Activated CD8-positive, alpha-beta memory T cell treated with anti-CD3 and anti-CD28 coated beads, Interleukin-2, amount 50 U/mL, for 24 hours (primary cell): ENCODE measurements at regions not wholly inside any gene's neighbourhood (a gene's known extent, or its start where the extent isn't known, plus 50 kb on each side); places are given as distances from the start of the nearest gene placed in this dataset.

Source experiments
- DNase-seq: peaks from one replicate; pipeline ENCODE4 v3.0.0-alpha.2; 2020; ENCODE audit errors: extremely low read depth

DNA sequence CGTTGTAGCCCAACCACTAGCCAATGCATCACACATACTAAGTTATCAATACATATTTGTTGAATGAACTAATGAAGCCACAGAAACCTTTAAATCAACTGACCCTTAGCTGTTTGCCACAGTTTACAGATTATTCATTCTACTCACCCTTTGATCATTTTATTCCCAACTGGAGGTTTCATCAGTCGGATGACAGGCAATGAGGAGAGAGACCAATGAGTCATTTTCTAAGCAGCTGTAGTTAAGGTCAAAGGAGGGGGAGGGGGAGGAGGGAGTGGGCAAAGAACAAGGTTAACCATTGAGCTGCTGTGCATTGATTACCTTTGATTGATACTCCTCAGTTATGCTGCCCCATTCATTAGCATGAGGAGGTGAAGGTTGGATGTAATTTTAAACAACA lies 469.5 kb downstream of the VRK1 start:
- no peak for DNase-seq

DNA sequence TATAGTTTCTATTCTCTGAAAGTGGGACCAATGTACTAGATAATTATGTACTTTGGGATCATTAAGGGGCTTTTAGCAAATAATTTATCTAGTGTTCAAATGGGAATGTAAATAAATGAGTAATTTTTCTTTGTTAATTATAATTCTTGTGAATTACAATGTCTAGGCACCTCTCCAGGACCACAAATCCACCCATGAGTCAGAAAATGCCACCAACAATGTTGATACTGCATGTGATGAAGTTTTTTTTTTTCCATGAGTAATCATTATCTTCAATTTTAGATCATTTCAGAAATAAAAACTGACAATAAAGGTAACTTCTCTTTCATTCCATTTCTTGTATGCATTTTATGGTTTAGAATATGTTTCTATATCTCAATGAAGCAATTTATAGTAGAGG lies 470.3 kb downstream of the VRK1 start:
- DNase-seq, result no peak

DNA sequence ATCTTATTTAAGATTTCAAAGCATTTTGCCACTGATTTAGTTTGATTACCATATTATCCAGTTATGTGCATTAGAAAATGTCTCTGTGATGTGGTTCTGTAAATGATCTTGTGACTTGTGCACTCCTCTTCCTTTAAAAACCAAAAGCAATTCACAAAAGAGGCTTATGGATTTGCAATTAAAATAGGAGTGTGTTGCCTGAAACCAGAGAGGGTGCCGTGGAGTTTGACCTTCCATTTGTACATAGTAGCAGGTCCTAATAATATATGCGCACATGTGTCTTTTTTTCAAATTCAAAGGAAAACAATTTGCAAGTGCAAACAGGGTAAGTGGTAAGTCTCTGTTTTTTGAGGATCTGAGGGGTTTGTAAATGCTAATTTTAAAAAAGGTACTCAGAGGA lies 470.9 kb downstream of the VRK1 start:
- DNase-seq, result no peak

DNA sequence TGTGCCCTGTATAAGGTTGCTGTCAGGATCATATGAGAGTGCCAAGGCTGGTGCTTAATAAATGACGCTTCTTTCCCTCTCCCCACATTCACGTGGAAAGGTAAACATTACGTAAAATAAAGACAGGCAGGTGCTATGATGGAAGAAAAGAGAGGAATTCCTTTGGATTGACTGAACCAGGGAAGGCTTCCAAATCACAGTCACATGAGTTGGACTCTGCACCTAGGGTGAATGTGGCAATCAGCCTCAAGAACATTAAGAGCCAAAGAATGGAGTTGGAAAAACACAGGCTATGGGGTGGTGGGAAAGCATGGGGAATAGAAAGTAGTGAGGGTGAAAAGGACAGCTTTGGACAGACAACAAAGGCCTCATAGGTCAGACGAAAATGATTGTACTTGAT lies 473.1 kb downstream of the VRK1 start:
- no peak for DNase-seq

DNA sequence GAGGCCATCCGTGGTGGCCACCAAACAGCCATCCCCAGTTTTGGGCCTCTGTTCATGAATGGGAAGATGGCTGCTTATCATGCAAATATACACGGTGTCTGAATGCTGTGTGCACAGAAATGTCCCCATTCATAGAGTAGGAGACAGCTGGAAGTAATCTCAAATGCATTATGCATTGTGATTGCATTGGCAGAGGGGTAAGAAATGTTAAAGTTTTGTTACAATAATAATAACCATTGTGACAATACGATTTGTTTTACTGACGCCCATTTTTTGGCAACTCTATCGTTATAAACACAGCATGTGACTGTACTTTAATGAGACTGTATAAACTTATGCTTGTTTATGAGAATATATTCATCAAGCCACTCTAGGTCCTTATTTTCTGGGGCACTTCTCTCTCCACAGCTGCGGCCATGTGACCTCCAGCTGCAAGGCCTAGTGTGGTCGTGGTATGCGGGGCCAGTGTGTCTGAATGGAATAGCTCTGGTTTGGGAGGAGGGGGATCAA lies 474.3 kb downstream of the VRK1 start:
- no peak for DNase-seq

DNA sequence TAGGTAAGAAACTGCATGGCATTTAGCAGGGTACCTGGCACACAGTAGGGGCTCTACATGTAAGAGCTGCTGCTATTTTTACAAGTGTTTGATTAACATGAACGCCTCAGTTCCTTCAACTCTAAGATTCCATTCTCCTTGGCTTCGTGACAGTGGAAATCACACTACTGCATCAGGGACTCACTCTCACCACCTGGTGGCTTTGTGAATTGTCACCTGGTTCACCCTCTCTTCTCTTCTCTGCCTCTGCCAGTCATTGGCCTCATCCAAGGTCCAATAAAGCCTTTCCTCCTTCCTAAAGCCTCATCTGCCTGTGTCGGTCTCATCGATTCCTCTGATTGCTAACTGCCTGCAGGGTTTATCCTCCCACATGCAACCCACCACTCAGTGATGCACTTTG lies 476.4 kb downstream of the VRK1 start:
- no peak for DNase-seq

DNA sequence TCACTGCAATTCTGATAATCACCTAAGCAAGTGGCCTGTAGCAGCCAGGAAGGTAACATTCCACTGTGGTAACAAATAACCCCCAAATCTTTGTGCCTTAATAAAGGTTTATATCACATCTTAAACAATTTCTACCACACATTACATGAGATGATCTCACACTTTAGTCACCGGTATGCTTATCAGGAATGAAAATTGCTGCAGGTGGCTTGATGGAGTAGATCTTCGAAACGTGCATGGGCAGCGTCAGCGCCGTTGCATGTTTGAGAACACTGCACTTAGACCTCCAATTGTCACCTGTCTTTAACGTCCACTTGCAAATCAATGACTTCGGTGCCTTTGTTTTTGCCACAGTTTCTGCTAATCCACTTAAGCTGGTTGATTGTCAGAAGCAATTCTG lies 477.4 kb downstream of the VRK1 start:
- DNase-seq, result no peak

DNA sequence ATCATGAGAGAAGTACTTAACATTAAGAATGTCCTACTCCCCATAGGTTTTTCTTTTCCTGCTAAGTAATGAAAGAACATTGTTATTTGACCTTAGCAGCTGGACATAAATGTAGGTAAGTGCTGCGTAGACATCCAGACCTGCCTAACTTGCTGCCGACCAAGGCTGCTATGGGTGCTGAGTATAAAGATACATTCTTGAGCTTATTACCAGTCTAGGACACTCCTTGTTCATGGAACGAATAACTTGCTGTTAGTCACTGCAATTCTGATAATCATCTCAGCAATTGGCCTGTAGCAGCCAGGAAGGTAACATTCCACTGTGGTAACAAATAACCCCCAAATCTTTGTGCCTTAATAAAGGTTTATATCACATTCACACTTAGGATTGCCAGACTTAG lies 478.1 kb downstream of the VRK1 start:
- no peak for DNase-seq

DNA sequence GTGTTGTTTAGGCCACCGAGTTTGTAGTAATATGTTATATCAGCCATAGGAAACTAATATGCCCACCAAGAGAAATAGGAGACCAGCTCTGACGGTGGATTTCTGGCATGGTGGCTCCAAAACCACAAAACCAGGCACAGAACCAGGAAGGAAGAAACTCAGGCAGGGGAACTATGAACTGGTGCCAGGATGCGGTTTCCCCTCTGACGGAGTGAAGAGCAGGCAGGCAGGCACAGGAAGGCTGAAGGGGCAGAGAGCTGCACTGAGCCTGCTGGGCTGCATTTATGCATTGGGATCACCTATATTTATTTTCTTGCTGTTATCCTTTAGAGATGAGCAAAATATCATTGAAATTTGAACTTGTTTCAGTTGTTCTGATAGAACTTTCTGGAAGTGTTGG lies 479.4 kb downstream of the VRK1 start:
- no peak for DNase-seq

DNA sequence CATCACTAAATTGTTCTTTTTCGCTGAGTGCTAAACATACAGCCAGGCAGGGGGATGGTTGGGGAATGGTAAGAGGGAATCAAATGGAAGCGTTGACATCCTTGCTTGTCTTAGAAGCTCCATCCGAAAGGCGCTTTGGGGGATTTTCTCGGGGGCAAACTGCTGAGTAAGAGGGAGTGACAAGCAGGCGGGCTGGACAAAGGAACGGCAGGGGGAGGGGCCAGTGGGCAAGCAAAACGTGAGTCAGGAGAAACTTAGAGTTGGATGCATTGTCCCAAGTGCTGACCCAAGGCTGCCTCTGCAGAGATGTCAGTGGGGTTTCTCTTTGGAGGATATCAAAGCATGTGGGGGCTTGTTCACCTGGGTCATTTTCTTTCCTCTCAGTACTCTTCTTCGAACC lies 480.5 kb downstream of the VRK1 start:
- no peak for DNase-seq

DNA sequence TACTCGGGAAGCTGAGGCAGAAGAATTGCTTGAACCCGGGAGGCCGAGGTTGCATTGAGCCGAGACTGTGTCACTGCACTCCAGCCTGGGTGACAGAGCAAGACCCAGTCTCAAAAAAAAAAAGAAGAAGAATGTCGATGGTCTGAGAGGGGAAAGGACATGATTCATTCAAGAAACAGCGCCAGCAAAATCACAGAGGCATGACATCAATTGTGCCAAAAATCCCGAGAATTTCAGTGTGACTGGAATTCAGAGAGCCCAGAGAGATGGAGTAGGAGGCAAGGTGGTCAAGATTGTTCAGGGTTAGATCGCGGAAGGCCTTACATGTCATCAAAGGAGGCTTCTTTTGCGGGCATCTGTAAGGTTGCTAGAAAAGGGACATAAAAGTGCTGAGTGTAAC lies 483.3 kb downstream of the VRK1 start:
- DNase-seq, result no peak

DNA sequence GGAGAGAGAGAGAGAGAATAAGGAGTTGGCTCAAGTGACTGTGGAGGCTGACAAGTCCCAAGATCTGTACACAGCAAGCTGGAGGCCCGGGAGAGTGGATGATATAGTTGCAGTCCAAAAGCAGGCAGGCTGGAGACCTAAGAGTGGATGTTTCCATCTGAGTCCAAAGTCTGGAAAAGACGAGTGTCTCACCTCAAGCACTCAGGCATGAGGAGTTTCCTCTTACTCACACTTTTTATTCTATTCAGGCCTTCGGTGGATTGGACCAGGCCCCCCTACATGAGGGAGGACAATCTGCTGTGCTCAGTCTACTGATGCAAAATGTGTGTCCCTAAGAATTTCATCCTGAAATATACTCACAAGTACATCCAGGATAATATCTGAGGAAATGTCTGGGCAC lies 484.6 kb downstream of the VRK1 start:
- no peak for DNase-seq

DNA sequence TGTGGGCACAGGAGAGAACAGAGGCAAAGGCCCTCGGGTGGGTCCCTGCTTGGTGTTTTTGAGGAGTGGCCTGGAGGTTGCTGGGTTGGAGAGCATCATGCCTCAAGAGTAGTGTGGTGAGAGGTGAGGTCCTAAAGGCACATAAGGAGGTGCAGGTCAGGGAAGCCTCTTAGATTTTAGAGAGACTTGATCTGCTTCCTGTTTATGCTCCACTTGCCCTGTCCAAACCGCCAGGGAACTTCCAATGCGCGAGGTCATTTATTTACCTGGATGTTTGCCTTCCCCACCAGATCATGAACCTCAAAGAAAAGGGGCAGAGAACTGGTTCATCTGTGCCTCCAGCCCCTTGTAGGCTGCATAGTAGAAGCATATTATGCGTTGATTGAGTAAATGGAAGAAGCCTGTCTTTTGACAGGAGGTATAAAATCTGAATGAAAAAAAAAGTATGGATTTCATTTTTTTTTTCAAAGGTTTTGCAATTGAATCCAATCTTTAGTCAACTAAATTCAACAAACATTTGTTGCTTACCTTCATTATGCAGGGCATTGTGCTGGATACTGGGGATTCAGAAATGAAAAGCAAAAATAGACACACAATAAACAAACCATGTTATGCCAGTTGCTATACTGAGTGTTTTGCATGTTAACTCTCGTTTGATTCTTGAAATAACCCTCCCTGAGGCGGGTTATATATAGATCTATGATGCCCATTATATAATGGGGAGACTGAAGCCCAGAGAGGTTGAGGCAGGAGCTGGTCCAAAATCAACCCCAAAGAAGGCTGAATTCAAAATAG lies 485.2 kb downstream of the VRK1 start:
- no peak for DNase-seq

DNA sequence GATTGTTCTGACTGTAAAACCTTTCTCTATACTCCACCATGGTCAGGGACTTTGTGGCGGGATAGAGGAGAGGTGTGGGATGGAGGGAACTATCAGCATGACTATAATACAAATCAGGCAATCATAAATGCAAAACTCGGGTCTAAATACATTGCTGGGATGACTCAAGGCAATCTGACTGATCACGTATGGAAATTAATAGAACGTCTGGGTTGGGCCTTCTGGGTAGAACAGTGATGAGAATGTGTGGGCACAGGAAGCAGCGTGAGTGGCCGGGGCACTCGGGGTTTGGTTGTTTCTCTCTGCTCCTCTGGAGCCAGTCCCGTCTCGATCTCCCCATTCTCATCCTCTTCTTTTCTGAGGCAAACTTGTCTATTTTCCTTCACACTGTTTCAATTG lies 485.8 kb downstream of the VRK1 start:
- no peak for DNase-seq

DNA sequence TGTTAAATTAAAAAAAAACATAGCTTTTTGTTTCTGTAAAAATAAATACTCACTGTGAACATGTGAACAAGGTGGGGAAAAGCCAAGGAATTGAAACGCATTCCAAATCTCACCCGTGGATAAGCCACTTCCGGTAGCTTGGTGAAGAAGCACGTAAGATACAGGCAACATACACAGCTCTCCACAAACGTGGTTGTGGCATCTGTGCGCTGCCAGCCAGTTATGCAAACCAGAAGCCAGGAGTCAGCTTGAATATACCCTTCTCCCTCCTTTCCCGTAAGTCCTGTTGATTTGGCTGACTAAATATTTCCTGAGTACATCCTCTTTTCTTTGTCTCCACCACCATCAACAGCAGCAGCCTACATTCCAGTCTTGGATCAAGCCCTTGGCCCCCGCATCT lies 486.2 kb downstream of the VRK1 start:
- DNase-seq, result no peak

DNA sequence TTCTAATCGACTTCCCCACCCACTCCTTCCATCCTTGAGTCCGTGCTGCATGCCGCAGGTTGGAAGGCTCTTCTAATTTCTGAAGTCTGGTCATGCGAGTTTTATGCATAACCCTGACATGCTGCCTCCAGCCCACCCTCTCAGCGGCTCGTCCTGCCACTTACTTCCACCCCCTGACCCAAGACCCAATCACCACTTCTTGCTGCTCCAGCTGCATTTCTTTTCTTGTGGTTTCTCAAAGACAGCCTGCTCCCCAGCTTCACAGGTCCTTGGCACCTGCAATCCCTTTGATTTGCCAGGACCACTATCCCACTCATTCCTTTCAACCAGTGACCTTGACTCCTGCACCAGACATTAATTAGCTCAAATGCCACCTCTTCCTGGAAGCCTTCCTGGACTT lies 486.7 kb downstream of the VRK1 start:
- DNase-seq, result no peak

DNA sequence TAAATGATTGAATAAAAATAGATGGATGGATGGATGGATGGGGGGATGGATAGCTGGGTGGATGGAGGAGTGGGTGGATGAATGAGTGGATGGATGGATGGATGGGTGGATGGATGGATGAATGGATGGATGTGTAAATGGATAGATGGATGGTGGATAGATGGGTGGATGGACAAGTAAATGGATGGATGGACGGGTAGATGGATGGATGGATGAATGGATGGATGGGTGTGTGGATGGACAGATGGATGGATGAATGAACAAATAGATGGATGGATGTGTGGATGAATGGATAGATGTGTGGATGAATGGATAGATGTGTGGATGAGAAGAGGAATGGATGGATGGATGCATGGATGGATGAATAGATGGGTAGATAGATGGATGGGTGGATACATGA lies 490.8 kb downstream of the VRK1 start:
- DNase-seq, result no peak

DNA sequence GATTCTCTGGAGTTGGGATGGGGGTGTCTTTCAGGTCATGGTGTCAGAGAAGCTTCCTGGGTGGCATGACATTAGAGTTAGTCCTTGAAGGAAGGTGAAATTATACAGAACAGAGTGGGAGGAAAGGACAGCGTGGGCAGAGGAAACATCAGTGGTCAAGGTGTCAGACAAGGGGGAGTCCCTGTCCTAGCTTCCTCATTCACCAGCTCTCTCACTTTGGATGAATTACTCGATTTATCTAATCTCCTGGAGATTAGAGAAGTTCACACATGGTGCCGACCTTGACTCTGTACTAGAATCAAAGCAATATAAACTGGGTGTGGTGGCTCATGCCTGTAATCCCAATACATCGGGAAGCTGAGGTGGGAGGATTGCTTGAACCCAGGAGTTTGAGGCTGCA lies 492.9 kb downstream of the VRK1 start:
- DNase-seq, result no peak

DNA sequence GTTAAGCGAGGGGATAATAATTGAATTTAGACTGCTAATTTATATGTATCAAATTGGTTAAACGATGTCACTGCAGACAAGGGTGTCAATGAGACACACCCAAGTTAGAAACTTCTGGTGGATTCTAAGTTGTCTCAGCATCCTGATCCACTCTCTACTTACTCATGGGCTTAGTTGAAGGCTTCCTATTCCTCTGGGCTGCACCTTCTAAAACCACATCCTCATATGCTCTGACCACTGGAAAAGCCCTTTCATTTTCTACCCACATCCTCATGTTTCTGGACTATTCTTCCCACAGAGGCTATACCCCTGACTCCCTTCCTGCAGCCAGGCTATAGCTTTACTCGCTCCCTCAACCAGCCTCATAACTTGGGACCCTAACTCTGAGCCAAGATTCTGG lies 493.8 kb downstream of the VRK1 start:
- DNase-seq, result no peak

DNA sequence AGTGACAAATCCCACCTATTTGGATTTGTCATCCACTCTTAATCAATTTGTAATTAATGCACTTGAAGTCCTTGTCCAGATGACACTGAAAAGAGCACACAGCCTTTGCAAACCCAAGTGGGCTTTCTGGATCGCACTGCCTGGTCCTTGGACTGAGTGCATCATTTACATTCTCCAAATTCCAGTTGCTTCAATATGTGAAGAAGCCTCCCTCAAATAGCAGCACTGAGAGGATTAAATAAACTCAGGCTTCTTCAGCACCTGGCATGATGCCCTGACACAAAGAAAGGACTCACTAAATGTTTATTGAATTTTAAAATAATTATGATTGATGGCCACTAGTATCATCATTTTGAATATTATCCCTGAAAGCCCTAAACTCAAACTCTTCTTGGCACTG lies 496.5 kb downstream of the VRK1 start:
- no peak for DNase-seq

DNA sequence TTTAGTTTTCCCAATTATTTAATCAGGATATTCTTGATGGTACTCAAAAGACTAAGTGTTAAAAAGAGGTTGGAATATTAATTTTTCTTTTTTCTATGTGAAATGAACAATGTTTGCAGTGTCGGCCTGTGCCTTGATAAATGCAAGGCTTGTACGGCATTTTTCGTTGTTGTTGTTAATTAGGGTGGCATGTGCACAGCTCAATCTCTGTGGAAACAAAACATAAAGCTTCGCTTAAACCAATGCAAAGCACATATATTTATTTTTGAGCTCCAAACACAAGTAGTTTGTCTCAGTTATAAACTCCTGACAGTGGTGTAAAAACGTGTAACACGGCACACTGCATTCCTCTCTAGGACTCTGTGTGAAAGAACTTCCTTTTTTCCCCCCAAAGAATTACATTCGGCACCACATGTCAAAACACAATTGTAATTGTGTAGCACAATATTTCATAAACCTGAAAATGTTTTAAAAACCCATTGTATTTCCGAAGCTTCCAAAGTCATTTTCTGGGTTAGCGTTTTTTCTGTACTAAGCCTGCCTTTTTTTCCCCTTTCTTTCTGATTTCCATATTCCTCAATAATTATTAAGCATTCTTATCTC lies 498.0 kb downstream of the VRK1 start:
- DNase-seq, result no peak

DNA sequence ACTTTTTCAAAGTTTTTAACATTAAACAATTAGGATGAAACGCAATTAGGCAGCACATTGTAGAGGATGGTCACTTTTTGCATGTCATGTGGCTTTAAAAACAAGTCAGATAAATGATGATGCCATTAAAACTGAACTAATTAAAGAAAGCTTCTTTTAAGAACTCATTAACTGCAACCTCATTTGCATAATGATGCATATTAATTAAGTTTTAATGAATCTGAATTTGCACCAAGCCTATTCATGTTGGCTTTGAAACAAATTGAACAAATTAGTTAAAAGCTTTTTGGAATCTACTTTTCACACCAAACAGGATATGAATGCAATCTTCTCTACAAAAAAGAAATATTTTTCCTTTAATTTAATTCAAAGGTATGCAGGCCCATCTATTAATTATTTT lies 499.0 kb downstream of the VRK1 start:
- no peak for DNase-seq

DNA sequence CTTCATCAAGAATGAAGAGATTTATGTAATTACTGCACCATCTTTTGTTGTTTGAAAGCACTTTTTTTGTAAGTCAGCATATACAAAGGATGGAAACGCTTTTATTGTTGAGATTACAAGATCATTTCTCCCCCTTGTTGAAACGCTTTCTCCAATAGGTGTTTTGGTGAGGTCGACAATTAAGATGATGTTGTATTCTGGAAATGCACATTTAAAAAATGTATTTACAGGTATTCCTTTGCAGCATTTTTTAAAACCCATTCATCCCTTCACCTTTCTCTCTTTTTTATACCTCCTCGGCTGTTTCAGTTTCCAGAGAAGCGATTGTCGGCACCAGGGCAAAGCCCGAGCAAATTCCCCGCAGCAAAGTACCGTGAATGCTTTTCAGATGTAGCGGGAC lies 499.9 kb downstream of the VRK1 start:
- DNase-seq, result no peak

DNA sequence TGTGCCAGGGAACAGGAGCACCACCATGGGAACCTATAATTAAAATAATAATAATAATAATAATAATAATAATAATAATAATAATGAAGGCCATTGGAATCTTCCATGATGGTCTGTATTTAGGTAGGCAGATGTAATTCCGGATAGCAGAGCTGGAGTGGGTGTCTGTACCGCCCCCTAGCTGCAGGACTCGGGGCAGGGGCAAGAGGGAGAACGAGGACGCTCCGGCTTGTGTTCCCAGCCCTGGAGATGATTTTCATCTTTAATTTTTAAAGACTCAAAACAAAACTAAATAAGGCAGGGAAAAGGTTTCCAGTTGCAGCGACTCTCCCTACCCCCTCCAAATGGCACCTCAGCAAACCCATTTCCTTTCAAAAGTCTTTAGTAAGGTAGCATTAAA lies 501.1 kb downstream of the VRK1 start:
- DNase-seq, result no peak
